ENCODE measurements at regions not wholly inside any gene's neighbourhood (a gene's known extent, or its start where the extent isn't known, plus 50 kb on each side); places are given as distances from the start of the nearest gene placed in this dataset.
"Not testable (repeated sequence)": the region's sequence is repeated elsewhere in the genome, so short reads cannot be mapped to it uniquely, and the experiment has no call there.

DNA sequence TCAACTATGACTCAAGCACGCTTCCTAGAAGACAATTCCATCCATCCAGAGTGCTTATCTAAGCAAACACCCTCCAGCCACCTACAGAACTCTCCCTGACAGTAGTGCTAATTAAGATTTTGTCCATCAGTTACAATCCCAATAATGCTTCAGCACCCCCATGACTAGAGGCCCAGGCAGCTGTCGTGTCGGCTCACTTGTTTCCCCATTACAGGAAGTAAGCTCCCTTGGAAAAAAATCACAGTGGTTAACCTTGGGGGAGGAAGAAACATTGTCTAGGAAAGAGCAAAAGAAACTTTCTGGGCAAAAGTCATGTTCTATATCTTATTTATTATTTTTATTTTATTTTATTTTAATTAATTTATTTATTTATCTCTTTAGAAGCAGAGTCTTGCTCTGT, 108.8 kb upstream of the LPAR1 start:
- no peak for DNase-seq

- DNase-seq, result no peak
Observed at GRCh38 chr9:111144741-111145140, 106.5 kb upstream of the LPAR1 start.

DNA sequence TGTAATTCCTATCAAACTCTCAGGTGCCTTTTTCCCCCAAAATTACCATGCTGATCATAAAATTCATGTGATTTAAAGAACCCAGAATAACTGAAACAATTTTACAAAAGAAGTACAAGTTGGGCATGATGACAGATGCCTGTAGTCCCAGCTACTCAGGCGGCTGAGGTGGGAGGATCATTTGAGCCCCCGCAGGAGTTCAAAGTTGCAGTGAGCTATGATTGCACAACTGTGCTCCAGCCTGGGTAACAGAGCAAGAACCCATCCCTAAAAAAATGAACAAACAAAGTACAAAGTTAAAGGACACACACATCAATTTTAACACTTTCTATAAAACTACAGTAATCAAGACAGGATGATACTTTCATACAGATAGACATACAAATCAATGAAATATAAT, 97.9 kb upstream of the LPAR1 start:
- DNase-seq, result no peak

GRCh38 chr9:111131211-111131610, 92.9 kb upstream of the LPAR1 start:
- no peak for DNase-seq

GRCh38 chr9:111120526-111120925, 82.3 kb upstream of the LPAR1 start:
- no peak for DNase-seq

DNA sequence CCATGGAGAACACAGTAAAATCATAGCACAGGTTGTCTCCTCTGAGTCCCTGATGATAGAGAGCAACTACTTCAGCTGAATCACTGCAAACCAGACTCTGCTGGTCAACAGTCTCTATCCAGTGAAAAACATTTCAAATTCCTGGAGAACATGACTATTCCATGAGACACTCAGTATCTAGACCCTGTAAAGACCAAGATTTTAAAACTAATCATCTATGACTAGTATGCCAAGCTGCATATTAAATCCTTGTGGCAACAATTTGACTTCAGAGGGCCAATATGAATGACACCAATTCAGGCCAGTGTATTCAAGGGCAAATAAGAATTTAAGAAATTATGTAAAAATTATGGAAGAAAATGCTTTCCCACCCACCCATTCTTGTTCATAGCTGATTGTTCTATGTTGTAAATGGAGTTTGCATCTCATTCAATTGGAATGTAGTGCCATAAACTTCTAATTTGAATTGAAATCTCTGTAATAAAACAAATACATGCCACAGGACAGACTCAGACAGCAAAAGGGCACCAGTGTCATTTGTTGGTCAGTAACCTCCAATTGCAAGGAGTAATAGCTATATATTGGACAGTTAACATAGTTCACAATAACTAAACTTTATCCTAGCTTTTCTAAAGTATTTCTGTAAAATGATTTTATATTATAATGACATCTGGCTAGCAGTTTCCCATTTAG, 80.1 kb upstream of the LPAR1 start:
- no peak for DNase-seq

DNA sequence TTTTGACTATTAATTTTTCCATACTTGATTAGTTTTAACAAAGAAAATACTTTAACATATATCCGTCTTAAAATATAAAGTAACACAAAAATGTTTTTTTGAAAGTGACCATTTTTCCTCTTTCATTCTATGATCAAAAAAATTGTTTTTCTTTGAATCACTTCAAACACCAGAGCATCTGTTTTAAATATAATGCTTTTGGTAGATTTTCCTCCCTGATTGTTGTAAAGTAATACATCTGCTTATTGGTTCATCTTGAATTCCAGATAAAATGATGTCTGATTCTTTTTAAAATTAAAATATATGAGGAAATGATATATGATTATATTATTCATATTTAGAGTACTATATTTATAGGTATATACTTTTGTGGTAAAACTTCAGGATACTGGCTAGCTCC, 76.2 kb upstream of the LPAR1 start:
- DNase-seq, result no peak

DNA sequence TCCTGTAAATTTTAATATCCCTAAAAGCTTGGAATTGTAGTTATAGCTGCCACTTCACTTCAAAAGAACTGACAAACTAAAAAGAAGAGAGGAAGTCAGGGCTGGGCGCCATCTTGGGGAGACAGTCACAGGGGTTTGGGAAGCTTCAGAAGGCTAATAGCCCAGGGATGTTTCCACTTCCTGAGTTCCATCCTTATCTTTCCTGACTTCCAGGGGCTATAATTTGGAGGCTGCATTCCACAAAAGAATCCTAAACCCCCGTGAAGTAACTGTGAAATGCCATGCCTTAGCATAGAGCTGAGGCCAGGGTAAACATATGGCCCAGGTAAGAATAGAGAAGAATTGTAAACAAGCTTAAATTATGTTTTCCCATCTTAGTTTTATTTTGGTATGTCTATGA, 75.4 kb upstream of the LPAR1 start:
- no peak for DNase-seq

GRCh38 chr9:111110805-111111204, 72.5 kb upstream of the LPAR1 start:
- DNase-seq, result no peak

GRCh38 chr9:111108946-111109345, 70.7 kb upstream of the LPAR1 start:
- DNase-seq, result peak; percentile 2

DNA sequence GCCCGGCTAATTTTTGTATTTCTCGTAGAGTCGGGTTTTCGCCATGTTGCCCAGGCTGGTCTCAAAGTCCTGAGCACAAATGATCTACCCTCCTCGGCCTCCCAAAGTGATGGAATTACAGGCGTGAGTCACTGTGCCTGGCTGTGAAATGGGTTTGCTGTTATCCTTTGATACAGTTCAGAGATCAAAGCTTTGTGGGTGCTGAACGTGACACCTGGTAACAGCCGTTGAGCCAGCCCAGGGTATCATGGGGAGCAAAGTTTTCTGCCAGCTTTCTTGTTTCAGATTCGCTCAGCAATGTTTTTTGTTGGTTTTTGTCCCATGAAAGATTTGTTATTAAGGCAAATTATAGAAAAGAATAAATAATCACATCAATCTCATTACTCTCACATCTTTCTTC, 68.9 kb upstream of the LPAR1 start:
- no peak for DNase-seq

GRCh38 chr9:111106202-111106601, 67.9 kb upstream of the LPAR1 start:
- no peak for DNase-seq

- no peak for DNase-seq
Observed at GRCh38 chr9:111102793-111103464, 64.7 kb upstream of the LPAR1 start.

DNA sequence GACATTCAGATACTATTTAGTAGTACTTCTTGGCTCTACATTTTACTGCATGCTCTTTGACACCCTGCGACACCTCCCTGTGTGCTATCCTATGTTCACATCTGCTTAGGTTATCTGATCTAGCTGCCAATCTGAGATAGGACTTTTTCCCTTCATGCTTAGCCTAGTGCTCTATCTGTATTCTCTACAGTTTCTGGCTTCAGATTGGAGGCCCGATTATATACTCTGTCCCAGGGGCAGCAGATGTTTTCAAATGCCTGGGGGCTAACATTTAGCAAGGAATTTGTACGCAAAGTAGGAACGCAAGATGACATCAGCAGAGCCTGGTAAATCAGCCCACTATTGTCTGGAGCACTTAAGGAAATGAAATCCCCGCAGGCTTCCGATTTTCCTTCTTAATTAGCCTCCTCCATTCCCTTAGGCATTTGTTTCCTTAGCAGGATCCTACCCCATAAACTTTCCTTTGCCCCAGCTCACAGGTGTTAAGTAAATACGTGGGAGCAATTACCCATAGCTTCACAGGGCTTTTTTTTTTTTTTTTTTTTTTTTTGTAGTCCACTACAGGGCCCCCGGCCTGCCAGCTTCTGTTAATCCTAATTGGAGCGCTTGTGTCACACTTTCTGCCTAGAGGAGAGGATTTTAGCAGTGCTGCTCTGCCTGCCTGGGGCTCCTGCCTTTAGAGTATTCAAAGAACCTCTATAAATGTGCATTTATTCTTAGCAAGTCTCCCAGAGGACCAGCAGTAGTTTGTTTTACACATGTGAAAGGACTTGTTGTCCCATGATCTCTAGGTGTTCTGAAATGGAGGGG, 61.1 kb upstream of the LPAR1 start:
- no peak for DNase-seq

GRCh38 chr9:111098093-111098492, 59.8 kb upstream of the LPAR1 start:
- no peak for DNase-seq

DNA sequence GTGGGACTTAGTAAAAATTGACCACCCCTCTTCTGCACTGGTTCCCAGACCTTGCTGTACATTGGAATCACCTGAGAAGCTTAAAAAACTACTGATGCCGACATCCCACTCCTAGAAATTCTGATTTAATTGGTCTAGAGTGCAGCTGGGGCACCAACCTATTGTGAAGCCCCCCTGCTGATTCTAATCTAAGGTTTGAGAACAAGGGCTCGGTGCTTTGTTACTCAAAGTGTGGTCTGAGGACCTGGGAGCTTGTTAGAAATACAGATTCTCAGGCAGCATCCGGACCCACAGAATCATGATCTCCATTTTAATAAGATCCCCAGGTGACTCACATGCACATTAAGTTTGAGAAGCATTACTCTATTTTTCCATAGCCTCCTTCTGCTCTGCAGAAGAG, 57.8 kb upstream of the LPAR1 start:
- DNase-seq, result no peak

DNA sequence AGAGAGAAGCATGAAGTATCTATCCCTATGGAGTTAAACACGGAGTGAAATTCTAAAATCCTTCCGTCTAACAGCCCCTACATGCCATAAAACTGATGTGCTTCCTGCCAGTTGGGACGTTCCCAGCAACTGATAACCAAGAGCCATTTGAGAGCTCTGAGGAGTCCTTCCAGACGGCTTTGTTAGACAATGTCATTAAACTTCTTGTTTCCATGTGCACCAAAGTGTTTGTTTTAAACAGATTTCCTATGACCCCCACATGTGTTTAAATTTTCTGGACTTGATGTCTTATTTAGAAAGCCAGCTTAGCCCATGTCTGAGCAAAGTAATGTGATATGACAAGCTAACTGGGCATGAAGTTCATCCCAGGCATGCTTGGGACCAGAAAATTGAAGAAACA, 57.2 kb upstream of the LPAR1 start:
- DNase-seq, result no peak

DNA sequence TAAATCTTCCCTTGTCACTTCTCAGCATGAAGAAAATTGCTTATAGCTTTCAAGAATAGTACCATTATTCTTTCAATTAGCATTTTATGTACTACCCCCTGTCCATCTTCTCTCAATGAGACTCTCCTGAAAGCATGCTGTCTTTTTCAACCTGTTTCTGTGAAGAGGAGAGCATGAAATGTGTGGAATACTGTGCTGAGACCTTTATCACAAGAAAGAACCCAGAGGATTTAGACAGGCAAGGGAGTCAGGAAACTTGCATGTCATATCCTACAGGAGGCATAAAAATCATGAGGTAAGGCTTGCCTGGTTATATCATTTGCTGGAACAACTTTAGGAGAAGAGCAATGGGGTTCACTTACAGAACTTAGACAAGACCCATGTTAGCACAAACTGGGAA, 56.7 kb upstream of the LPAR1 start:
- no peak for DNase-seq

GRCh38 chr9:111094433-111094924, 56.2 kb upstream of the LPAR1 start:
- DNase-seq, result no peak

GRCh38 chr9:111092167-111092566, 53.9 kb upstream of the LPAR1 start:
- not testable (repeated sequence) for DNase-seq

Data from CD4-positive, alpha-beta T cell treated with Interleukin-10 for 1 hour (primary cell).